Uterus (tissue), 2 donors: ENCODE measurements at regions not wholly inside any gene's neighbourhood (a gene's known extent, or its start where the extent isn't known, plus 50 kb on each side); places are given as distances from the start of the nearest gene placed in this dataset.

ENCODE experiments used
- POLR2A ChIP-seq, 2 donors: fragments of 450-650 bp; IDR thresholded peaks; one replicate each; pipeline ENCODE4 v1.6.1; 2016; ENCODE audit warnings: antibody characterized with exemption in 2 of 2, mild to moderate bottlenecking in 1 of 2, moderate library complexity in 1 of 2
- TF ChIP-seq, protein P1 (sequence below), 4 experiments: fragments of 200-600 bp in 2 of 4; fragments of 450-650 bp in 2 of 4; sonication (generic) in 2 of 4; IDR thresholded peaks; one replicate each; pipeline ENCODE4 v1.5.1; 2016 to 2019; ENCODE audit warnings: antibody characterized with exemption in 4 of 4, mild to moderate bottlenecking in 2 of 4, moderate library complexity in 1 of 4

DNA sequence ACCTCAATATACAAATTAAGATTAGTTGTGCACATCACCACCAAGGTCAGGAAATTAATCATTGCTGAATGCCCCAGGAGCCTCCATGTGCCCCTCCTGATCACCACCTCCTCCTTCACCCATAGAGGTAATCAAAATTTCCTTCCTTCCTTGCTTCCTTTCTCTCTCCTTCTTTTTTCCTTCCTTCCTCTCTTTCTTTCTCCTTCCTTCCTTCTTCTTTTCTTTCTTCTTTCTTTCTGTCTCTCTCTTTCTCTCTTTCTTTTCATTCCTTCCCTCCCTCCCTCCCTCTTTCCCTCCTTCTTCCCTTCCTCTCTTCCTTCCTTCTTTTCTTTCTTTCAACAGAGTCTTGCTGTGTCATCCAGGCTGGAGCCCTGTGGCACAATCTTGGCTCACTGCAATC is 67.9 kb upstream of the FTH1 start:
- TF ChIP-seq, protein P1, sequence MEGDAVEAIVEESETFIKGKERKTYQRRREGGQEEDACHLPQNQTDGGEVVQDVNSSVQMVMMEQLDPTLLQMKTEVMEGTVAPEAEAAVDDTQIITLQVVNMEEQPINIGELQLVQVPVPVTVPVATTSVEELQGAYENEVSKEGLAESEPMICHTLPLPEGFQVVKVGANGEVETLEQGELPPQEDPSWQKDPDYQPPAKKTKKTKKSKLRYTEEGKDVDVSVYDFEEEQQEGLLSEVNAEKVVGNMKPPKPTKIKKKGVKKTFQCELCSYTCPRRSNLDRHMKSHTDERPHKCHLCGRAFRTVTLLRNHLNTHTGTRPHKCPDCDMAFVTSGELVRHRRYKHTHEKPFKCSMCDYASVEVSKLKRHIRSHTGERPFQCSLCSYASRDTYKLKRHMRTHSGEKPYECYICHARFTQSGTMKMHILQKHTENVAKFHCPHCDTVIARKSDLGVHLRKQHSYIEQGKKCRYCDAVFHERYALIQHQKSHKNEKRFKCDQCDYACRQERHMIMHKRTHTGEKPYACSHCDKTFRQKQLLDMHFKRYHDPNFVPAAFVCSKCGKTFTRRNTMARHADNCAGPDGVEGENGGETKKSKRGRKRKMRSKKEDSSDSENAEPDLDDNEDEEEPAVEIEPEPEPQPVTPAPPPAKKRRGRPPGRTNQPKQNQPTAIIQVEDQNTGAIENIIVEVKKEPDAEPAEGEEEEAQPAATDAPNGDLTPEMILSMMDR (IDR thresholded peaks at IDR 0.05) = no peak
- TF ChIP-seq POLR2A (IDR thresholded peaks at IDR 0.05) = no peak
